COR-L47 (cell line): ENCODE measurements at regions not wholly inside any gene's neighbourhood (a gene's known extent, or its start where the extent isn't known, plus 50 kb on each side); places are given as distances from the start of the nearest gene placed in this dataset.
"Not testable (repeated sequence)": the region's sequence is repeated elsewhere in the genome, so short reads cannot be mapped to it uniquely, and the experiment has no call there.

Source experiments
- DNase-seq: peaks from one replicate; lab custom pipeline; 2025; lab: John Stamatoyannopoulos, UW

DNA sequence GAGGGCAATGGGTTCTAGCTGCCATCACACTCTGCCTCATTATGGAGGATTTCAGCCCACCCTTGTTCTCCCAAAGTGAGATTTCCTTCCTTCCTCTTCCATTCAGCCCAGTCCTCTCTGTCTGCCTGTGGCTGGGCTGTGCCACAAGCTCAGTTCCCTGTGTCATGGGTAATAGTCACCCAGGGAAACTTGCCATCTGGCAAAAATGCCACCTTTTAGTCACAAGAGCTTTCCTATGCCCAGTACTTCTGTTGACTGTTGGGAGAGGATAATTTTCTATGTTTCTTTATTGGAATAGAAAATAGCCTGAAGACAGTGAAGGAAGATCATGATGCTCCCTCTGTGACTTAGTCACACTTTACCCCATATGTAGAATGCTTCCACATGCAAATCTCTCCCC lies 71.4 kb downstream of the TLR4 start:
- no peak for DNase-seq

DNA sequence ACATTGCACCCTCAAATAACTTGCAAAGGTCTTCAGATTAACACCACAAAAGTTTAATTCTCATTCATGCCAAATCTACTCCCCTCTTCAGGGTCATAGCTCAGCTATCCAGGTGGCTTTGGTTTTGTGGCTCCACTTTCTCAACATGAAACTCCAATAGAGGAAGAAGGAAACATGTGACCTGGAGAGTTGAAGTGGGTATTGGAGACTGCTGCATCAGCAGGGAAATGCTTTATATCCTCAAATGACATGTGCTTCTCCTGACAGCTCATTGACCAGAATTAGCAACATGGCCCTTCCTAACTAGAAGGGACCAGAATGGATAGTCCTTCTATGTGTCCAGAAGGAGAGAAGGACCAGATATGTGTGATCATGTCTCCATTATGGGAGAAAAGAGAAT lies 73.6 kb downstream of the TLR4 start:
- DNase-seq, result no peak

DNA sequence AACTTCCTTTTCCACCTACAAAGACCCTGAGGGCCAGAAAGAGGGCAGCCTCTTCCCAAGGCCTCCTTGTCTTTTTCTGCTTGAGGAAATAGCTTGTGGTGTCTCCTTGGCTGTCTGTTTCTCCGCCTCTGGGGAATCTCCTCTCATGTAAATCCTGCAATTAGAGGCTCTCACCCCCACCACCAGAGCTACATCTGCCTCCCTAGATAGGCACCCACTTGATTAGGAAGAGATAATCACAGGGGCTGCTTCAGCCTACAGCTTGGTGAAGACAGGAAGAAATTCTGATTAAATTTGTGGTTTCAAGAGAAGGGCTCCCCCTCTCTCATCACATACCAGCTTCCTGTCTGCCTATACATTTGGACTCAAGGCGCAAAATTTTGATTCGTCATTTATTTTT lies 75.6 kb downstream of the TLR4 start:
- DNase-seq, result no peak

DNA sequence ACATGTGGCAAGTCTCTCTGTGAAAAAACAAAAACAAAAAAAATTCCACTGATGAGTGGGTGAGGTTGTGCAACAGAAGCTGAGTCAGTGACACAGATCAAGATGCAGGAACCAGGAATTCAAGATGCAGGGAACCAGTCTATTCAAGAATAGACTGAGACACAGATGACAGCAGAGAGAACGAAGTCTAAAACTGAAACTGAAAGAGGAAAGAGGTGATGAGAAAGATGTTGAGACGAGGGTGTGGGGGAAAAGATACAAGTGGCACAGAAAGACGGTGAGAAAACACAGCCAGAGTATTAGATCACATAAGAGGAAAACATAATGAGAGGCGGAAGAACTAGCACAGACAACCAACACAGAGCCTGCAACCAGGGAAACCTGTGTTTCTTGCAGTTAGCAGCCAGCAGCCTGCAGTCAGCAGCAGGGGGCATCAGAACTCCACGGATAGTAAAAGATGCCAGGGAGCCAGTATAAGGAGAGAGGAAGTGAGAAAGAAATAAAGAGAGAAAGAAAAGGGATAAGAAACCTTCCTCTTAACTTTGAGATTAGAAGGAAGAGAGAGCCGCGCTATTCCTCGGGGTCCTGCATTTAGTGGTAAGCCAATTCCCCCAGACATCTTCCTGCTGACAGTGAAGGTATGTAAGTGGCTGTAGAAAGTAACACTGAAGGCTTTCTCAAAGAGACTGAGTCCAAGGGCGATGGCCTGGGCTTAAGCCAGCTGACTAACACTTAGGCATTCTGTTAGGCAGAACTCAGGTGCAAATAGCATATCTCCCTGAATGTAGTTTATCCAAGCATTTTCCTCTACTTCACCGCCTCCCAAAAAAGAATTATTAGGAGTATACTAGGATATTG lies 79.0 kb downstream of the TLR4 start:
- peak; percentile 73 for DNase-seq

DNA sequence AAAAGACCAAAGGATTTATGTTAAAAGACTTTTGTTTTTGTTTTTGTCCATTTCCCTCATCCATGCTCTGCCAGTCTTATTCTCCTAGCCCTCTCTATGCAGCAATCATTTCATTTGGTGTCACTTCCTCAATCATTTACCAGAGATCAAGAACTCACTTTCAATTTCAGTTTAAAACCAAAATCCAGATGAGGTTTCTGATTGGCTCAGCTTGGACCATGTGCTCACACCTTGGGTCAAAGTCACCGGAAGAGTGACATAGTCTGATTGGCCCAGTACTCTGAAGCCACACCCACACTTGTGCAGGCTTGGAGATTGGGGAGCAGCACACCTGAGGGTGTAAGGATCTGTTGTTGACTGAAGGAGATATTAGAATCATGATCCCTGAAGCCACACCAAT lies 79.6 kb downstream of the TLR4 start:
- no peak for DNase-seq

DNA sequence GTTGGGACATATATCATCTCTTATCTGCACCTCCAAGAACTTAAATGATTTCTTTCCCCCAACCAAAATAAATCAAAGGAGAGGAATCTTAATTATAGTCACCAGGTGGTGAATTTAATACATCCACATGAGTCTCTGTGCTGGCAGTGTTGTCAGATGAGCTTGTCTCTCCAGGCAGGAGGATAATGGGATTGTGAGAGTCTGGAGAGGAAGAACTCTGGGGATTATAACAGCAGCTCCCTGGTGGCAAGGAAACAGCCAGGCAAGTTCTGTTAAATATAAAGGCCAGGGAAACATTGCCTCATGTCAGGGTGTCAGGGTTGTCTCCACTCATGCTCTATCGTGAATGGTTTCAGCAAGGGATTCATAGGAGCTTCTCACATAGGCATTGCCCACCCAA lies 80.8 kb downstream of the TLR4 start:
- no peak for DNase-seq

DNA sequence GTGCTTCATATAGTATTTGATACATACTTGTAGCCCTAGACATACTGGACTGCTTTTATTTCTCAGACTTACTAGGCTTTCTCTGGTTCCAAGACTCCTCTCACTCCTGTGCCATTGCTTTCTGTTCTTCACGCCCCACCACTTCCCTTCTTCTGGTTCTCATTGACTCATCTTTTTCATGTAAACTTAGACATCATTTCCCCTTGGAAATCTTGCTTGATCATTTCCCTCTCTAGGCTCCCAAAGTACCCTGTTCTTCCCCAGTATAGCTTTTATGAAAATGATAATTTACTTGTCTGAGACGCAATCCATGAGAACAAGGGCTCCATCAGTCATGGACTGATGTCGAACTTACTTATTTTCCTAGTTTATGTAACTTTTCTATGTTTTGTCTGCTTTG lies 83.5 kb downstream of the TLR4 start:
- no peak for DNase-seq

DNA sequence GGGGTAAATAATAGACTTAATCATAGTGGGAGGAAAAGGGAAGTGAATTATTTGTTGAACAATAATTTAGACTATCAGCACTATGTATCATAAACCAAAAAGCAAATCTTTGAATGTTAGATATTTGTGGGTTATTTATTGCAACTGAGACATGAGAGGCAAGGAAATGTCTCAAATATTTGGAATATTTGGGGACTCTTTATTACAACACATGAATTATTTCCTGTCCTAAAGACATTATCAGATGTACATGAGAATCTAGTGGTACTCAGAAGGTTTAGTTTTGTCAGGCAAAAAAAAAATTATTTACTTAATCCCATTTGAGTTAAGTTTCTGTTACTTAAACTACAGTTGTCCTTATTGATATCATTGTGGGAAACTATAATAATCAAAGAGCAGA lies 91.1 kb downstream of the TLR4 start:
- DNase-seq, result no peak

DNA sequence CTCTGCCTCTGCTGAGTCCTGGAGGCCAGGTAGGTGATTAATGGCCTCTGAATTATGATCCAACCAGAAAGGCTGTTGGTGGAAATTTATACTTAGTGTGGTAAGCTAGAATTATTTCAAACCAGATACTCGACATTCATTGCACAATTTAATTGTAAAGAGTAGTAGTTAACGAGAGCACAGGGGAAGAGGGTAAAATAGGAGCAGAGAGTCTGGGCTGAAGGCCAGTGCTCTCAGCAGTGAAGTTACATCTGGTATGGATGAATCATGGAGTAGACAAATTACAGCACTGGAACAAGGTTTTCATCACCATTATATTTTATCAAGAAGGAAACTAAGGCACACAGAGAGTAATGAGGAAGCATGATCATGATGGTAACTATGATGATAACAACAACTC lies 92.5 kb downstream of the TLR4 start:
- no peak for DNase-seq

DNA sequence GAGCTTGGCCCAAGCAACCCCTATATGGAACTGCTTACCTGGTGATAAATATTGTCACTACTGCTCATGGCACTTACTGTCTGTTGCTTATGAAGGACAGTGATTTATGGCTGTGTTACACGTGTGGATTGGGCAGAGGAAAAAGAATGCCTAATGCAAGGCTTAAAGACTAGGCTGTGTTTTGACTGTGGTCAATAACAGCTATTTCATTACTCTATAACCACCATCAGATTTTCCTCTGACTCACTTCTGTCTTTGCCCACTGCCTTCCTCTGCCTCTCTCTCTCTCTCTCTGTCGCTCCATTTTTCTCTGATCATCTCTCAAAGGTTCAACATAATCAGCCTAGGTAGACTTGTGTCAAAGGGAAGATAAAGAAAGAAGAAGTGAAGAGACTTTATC lies 96.2 kb downstream of the TLR4 start:
- DNase-seq, result no peak

DNA sequence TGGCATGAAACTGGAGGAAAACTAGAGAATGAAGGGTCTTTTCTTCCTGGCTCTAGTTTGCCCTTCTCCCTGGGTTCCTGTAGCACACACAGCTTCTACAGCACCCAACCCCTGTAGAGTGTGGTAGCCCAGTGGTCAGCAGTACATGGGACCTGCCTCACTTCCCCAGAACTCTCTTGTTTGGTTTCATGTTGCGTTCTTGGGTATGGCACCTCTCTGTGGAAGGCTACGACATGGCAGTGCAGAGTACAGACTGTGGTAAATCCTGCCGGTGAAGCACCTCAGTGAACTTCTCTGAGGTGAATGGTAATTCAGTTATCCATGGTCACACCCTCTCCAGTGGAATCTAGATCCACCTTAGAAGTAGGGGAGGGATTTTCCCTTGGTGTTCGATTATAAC lies 105.5 kb downstream of the TLR4 start:
- no peak for DNase-seq

DNA sequence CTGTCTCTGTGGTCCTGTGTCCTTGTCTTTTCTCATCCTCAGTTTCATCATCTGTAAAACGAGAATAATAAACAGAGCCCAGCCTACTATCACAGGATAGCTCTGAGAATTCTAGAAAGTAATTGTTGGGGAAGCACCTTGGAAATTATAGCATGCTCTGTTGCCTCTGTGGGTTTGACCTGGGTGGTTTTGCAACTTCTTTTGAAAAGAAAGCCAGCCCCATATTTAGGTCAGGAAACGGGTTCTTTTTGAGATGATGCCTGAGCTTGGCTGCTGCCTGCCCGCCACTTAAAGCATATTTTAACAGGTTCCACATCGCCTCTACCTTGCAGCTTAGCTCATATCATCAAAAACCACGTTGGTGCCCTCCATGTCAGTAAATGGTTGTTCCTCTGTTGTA lies 111.1 kb downstream of the TLR4 start:
- no peak for DNase-seq

DNA sequence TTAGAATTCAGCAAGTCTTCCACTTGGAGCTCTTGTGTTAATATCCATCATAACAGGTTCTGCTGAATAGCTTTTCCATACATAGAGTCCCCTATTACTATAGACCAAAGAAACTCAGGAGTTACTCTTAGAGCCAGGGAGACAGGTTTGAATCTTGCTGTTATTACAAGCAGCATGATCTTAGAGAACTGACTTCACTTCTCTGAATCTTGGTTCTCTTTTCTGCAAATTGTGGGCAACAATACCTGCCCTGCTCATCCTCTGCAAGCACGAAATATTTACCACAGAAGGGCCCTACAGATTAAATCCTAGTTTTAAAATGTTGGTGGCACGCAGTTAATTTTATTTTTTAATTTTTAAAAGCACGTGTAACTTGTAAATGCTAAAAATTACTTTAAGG lies 111.7 kb downstream of the TLR4 start:
- DNase-seq, result no peak

DNA sequence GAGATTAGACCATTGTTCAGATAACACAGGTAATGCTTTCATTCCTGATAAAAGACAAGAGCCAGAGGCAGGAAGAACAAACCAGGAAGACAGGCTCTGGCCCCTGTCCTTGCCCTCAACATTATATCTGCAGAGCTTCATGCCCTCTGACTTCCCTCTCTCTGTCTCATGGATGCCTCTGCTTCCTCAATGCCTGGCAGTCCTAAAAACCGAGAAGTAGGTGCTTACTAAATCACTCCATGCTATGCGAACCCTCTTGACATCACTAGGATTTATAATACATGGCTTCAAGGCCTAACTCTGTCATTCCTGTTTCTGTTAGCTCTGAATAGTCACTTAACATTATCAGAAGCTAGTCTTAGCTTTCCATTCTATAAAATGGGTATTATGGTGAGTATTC lies 117.8 kb downstream of the TLR4 start:
- no peak for DNase-seq

DNA sequence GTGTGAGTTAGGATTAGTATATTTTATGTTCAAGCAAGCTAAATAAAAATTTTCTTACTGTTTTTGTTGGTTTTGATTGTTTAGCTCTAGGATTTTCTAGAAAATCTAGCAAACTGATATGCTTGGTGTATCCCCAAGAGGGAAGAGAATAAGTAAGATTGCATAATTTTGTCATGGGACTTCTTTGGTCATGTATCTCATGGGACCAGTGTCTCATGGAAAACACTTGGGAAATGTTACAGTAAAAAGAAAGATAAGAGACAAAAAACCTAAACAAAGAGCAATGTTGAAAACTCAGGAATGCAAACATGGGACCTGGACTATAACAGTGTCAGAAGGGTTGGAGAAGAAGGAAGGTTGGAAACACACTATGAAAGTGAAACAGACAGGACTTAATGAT lies 119.4 kb downstream of the TLR4 start:
- DNase-seq, result no peak

DNA sequence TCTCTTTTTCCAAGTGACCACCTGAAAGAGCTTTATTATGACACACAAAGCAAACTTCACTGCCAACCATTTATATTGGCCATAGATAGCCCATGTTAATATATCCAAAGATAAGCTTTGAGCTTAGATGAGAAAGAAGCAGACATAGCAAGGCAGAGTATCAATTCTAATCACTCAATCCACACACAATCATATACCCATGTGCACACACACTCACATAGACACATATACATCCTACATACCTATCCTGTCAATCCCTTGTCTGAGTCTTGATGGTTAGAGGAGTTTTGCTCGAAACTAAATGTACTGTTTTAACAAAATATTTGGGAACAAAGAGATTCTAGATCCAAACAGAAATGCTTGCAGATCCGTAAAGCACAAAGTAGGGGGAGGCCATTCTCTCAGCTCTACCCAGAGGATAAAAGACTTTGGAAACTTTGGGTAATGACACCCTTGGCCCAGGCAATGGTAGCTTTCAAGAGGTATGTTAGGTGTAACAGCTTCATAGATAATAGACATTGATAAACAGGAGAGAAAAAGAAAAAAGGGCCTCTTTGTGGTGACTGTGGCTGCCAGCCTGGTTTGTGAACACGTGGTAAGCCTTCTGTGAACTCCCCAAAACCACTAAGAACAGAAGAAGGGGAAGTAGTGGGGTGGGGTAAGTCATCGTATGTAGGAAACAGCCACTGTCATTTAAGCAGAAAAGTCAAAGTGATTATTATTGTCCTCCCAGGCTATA lies 121.6 kb downstream of the TLR4 start:
- no peak for DNase-seq

DNA sequence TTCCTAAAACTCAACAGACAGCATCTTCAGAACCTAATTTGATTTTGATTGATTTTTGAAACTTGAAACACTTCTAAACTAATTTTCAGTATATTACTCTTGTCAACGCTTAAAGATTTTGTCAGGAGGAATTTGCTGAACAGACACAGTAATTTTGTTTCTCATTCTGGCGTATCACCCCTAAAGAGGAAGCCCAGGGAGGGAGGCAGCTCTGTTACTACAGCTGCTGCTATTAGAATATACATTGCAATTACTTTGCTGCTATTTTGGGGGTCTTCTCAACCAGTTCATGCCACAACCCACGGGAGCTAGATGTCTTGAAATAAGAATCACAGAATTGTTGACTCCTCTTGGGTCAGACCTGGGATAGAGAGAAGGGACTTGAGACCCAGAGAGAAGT lies 122.6 kb downstream of the TLR4 start:
- no peak for DNase-seq

DNA sequence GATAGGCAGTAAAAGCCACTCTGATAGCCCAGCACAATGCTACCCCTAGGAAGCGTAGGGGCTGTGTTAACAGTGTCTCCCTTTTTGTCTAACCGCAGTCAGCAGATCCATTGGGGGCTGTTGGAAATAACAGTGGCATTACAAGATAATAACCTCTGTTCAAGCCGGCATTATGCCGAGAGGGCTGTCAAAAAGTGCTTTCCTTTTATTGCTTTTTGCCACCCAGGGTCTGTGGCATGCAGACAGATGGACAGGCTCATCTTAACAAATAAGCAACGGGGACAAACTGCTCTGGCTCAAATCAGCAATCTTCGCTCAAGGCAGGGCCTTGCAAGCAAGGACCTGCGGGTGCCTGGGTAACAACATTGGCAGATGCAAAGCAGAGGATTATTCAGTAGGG lies 123.3 kb downstream of the TLR4 start:
- no peak for DNase-seq

DNA sequence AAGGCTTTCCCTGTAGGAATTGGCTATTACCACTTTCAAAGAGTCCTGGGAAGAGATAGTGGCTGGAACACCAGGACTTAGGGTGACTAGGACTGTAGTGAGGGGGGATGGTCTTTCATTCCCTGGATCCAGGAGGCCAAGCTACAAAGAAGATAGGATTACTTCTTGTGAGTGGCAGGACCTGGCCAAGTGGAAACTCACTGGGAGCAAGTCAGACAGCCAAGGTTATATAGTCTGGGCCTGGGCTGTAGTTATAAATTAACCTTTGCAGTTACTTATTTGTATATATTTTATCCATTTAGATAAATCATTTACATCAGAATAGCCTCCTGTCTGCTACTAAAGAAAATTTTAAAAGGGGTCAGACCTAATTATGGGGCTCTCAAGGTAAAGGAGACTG lies 124.3 kb downstream of the TLR4 start:
- DNase-seq, result no peak

DNA sequence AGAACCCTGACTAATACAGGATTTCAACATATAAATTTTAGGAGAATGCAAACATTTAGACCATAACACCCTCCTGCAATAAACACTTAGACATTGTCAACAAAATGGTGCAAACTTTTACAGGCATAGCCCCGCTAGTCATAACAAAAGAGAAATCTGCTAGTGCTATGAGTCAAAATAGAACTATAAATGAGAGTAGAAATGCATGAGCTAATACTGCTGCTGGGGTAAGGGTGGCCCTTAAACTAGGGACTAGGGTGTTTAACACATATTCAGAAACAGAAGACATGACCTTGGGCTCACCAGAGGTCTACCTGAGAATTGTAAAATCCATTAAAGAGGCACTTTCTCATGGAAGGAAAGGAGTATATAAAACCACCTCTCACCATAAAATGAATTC lies 131.6 kb downstream of the TLR4 start:
- DNase-seq, result no peak

DNA sequence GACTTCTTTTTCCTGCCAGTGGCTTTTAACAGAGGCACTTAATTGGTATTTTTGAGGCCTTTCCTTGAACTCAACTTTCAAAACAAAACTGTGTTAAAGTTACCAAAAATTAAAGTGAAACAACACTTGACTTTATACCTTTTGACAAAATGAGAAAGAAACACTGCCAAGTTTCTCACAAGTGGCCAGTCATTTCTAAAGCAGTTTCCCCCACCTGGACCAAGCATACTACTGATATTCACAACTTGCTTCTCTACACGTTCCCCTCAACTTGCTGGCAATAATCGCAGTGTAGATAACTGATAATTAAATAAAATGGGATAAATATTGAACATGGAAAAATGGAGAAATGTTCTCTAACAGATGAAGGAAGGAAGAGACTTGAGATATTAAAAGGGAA lies 135.7 kb downstream of the TLR4 start:
- no peak for DNase-seq

DNA sequence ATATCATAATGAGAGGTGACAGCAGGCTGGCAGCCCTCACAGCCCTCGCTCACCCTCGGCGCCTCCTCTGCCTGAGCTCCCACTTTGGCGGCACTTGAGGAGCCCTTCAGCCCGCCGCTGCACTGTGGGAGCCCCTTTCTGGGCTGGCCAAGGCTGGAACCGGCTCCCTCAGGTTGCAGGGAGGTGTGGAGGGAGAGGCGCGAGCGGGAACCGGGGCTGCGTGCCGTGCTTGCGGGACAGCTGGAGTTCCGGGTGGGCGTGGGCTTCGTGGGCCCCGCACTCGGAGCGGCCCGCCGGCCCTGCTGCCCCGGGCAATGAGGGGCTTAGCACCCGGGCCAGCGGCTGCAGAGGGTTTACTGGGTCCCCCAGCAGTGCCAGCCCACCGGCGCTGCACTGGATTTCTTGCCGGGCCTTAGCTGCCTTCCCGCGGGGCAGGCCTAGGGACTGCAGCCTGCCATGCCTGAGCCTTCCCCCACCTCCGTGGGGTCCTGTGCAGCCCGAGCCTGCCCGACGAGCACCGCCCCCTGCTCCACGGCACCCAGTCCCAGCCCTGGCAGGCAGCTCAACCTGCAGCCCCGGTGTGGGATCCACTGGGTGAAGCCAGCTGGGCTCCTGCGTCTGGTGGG lies 147.7 kb downstream of the TLR4 start:
- not testable (repeated sequence) for DNase-seq

DNA sequence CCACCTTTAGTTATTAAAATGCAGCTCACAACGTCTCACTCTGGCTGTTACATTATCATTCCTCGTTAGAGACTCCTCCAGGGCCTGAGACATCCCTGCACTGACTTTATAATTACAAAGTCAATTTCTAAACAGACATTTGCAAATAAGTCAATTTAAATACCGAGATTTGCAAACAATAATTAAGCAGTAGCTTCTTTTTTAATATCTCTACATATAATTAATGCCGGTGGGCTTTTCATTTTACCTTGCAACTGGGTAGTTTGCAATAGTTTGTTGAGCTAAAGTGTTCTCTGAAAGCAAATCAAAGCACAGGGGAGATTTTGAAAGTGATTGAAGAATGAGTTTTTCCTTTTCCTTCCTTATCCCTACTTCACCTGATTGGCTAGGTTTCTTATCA lies 154.4 kb downstream of the TLR4 start:
- DNase-seq, result no peak
